PC-3 (cell line): ENCODE measurements at regions not wholly inside any gene's neighbourhood (a gene's known extent, or its start where the extent isn't known, plus 50 kb on each side); places are given as distances from the start of the nearest gene placed in this dataset.

Source experiments
- CTCF ChIP-seq: fragments of 300-600 bp; sonication (generic); conservative IDR thresholded peaks from 2 replicates; pipeline ENCODE4 v1.5.1; 2017; ENCODE audit warnings: antibody characterized with exemption, low read depth, mild to moderate bottlenecking, low read length
- EZH2 ChIP-seq: fragments of 300-600 bp; sonication (generic); IDR thresholded peaks from one replicate; pipeline ENCODE4 v1.6.1; 2017; ENCODE audit warnings: antibody characterized with exemption, mild to moderate bottlenecking, low read length; ENCODE audit not compliant: unreplicated experiment
- EZH2phosphoT487 ChIP-seq: fragments of 300-600 bp; sonication (generic); IDR thresholded peaks from 2 replicates; pipeline ENCODE4 v1.6.1; 2018; ENCODE audit warnings: mild to moderate bottlenecking, antibody characterized with exemption, low read length, borderline replicate concordance

- no peak for TF ChIP-seq CTCF
- no peak for TF ChIP-seq EZH2phosphoT487
- TF ChIP-seq EZH2: no peak
Observed at GRCh38 chr15:97141360-97141759, 810.9 kb downstream of the NR2F2 start.
